ENCODE measurements at regions not wholly inside any gene's neighbourhood (a gene's known extent, or its start where the extent isn't known, plus 50 kb on each side); places are given as distances from the start of the nearest gene placed in this dataset.

- TF ChIP-seq GATA2 (IDR thresholded peaks at IDR 0.05; ENCODE audit: insufficient read depth, insufficient read length, low read depth, low read length) (no peak), MAX (IDR thresholded peaks at IDR 0.05; ENCODE audit: insufficient read depth, insufficient read length) (no peak), MYC (IDR thresholded peaks at IDR 0.05; ENCODE audit: low read depth, low read length) (no peak), EZH2 (IDR thresholded peaks at IDR 0.05; ENCODE audit: borderline replicate concordance, low read depth, low read length, severe bottlenecking) (no peak), POLR2AphosphoS5 (IDR thresholded peaks at IDR 0.05; ENCODE audit: insufficient read depth, low read depth, low read length) (no peak), POLR2A (IDR thresholded peaks at IDR 0.05; ENCODE audit: low read depth, low read length) (no peak), CTCF (IDR thresholded peaks at IDR 0.05; ENCODE audit: extremely low read depth in 1 of 2, insufficient read depth in 1 of 2, low read depth in 1 of 2, low read length in 2 of 2) (no peak), FOS (IDR thresholded peaks at IDR 0.05; ENCODE audit: borderline replicate concordance, insufficient read depth, low read length) (no peak), JUN (IDR thresholded peaks at IDR 0.05; ENCODE audit: borderline replicate concordance, insufficient read depth, insufficient read length, low read depth) (no peak)
- Histone ChIP-seq H3K36me3 (ENCODE audit: control insufficient read depth in 2 of 2, extremely low read depth in 1 of 2, insufficient read depth in 2 of 2, low read length in 2 of 2) (no peaks in the 10 kb centered on the region), H3K79me2 (ENCODE audit: control insufficient read depth, insufficient read depth, low read length) (no peaks in the 10 kb centered on the region), H3K4me1 (ENCODE audit: control insufficient read depth, extremely low read depth, insufficient read depth, low read length) (no peaks in the 10 kb centered on the region), H3K27ac (ENCODE audit: insufficient read depth, low read depth, low read length) (no peak overlapping the region), H3K4me3 (replicated peaks in 1 of 3; ENCODE audit: insufficient read depth in 1 of 3, low read depth in 1 of 3, low read length in 3 of 3) (no peak overlapping the region), H2AFZ (ENCODE audit: low read depth, low read length) (no peak overlapping the region), H3K4me2 (ENCODE audit: insufficient read depth, low read length) (no peak overlapping the region), H3K9me1 (replicated peaks; ENCODE audit: control insufficient read depth, extremely low read depth, insufficient read depth, low read length) (no peaks in the 10 kb centered on the region), H4K20me1 (replicated peaks; ENCODE audit: control insufficient read depth, extremely low read depth, insufficient read depth, low read length) (no peaks in the 10 kb centered on the region), H3K27me3 (ENCODE audit: control insufficient read depth in 2 of 2, insufficient read depth in 2 of 2, low read length in 2 of 2) (no peaks in the 10 kb centered on the region), H3K9ac (replicated peaks; ENCODE audit: extremely low read depth, insufficient read depth, low read length) (no peak overlapping the region), H3K9me3 (replicated peaks; ENCODE audit: control insufficient read depth, insufficient read depth, low read length) (no peaks in the 10 kb centered on the region)
- ChIA-PET CTCF (no interaction called here), POLR2A (no interaction called here)
- DNase-seq (ENCODE audit: low read depth, low spot score) (no peak), FAIRE-seq (no peak)
- no TSS peak for BruUV-seq (replicated peaks)
- dilution Hi-C loops (cut with MboI; ENCODE audit: extremely low pct_ligation_motif_present, low sequenced_read_pairs), result no loop called here
- intact Hi-C loops (cut with micrococcal nuclease), result no loop called here
Observed at GRCh38 chr5:61800450-61800849, 468.4 kb downstream of the ZSWIM6 start.
